IMR-90 (cell line): ENCODE measurements at regions not wholly inside any gene's neighbourhood (a gene's known extent, or its start where the extent isn't known, plus 50 kb on each side); places are given as distances from the start of the nearest gene placed in this dataset.

Experiments
- ATAC-seq: fragments of 200-7000 bp; cut with Tn5 transposase; 2 replicates; pipeline ENCODE4 v1.9.1; 2020; ENCODE audit warnings: low read depth, mild to moderate bottlenecking, moderate library complexity
- BruUV-seq: library from RNA; stranded (reverse); fragments of 400-500 nt; replicated peaks from 2 replicates; lab custom pipeline; 2021; lab: Mats Ljungman, UMichigan
- CTCF ChIA-PET: fragments of 300-600 bp; formaldehyde crosslinking; extraction: SDS; loops from one replicate; lab custom pipeline; 2021; ENCODE audit warnings: antibody characterized with exemption; lab: Yijun Ruan, JAX
- POLR2A ChIA-PET: fragments of 300-600 bp; sonication (Branson Sonifier 250); formaldehyde crosslinking; loops from one replicate; lab custom pipeline; 2022; ENCODE audit warnings: antibody characterized with exemption; ENCODE audit not compliant: unreplicated experiment; lab: Charles Lee
- DNase-seq: peaks from one replicate; pipeline ENCODE4 v3.0.0; 2013
- H2AFZ ChIP-seq: replicated peaks from 2 replicates; pipeline ENCODE3; 2013; ENCODE audit warnings: low read length, mild to moderate bottlenecking; ENCODE audit not compliant: poor library complexity
- H2AK5ac ChIP-seq: 2 replicates; pipeline ENCODE4 v1.6.1; 2013; ENCODE audit warnings: low read depth, low read length, inconsistent platforms
- H2AK9ac ChIP-seq: replicated peaks from 2 replicates; pipeline ENCODE3; 2013; ENCODE audit warnings: mild to moderate bottlenecking, low read depth, low read length, moderate library complexity; ENCODE audit not compliant: poor library complexity
- H2BK120ac ChIP-seq: 2 replicates; pipeline ENCODE4 v1.6.1; 2013; ENCODE audit warnings: low read depth, low read length, inconsistent platforms
- H2BK15ac ChIP-seq: 3 replicates; pipeline ENCODE4 v1.6.1; 2013; ENCODE audit warnings: low read depth, low read length, inconsistent platforms
- H2BK20ac ChIP-seq: 2 replicates; pipeline ENCODE4 v1.6.1; 2013; ENCODE audit warnings: low read depth, mild to moderate bottlenecking, inconsistent platforms, low read length, moderate library complexity
- H2BK5ac ChIP-seq: 2 replicates; pipeline ENCODE4 v1.6.1; 2013; ENCODE audit warnings: mild to moderate bottlenecking, low read depth, low read length, inconsistent platforms; ENCODE audit not compliant: poor library complexity, severe bottlenecking
- H3K14ac ChIP-seq: replicated peaks from 2 replicates; pipeline ENCODE4 v1.6.1; 2013; ENCODE audit warnings: low read depth, low read length, inconsistent platforms
- H3K18ac ChIP-seq: 2 replicates; pipeline ENCODE4 v1.6.1; 2013; ENCODE audit warnings: low read depth, low read length, control low read depth
- H3K23ac ChIP-seq: 2 replicates; pipeline ENCODE4 v1.6.1; 2013; ENCODE audit warnings: low read depth, low read length, inconsistent platforms
- H3K27ac ChIP-seq: 2 replicates; pipeline ENCODE4 v1.5.1; 2013; ENCODE audit warnings: mild to moderate bottlenecking, control low read depth, low read length; ENCODE audit not compliant: insufficient read depth
- H3K27me3 ChIP-seq: 2 replicates; pipeline ENCODE4 v1.6.1; 2013; ENCODE audit warnings: low read length; ENCODE audit not compliant: control insufficient read depth, insufficient read depth
- H3K36me3 ChIP-seq: 2 replicates; pipeline ENCODE4 v1.6.1; 2013; ENCODE audit warnings: low read length, mixed read lengths; ENCODE audit not compliant: control insufficient read depth, insufficient read depth
- H3K4ac ChIP-seq: 2 replicates; pipeline ENCODE4 v1.6.1; 2013; ENCODE audit warnings: low read depth, low read length, inconsistent platforms
- H3K4me1 ChIP-seq: 2 replicates; pipeline ENCODE4 v1.6.1; 2013; ENCODE audit warnings: low read length, mixed read lengths; ENCODE audit not compliant: control insufficient read depth, insufficient read depth
- H3K4me2 ChIP-seq: 2 replicates; pipeline ENCODE4 v1.6.1; 2013; ENCODE audit warnings: low read depth, mild to moderate bottlenecking, control low read depth, low read length, moderate library complexity
- H3K4me3 ChIP-seq: 2 replicates; pipeline ENCODE4 v1.5.1; 2013; ENCODE audit warnings: low read depth, mild to moderate bottlenecking, control low read depth, low read length, moderate library complexity; ENCODE audit not compliant: insufficient read depth
- H3K56ac ChIP-seq: 2 replicates; pipeline ENCODE4 v1.6.1; 2013; ENCODE audit warnings: low read length, inconsistent platforms; ENCODE audit not compliant: insufficient read depth; ENCODE audit errors: extremely low read depth
- H3K79me1 ChIP-seq, 2 experiments: 2 replicates each; pipeline ENCODE4 v1.6.1; 2013; ENCODE audit warnings: low read length in 2 of 2, inconsistent platforms in 1 of 2, low read depth in 1 of 2
- H3K9ac ChIP-seq: 2 replicates; pipeline ENCODE4 v1.6.1; 2013; ENCODE audit warnings: low read depth, low read length, control low read depth
- H3K9me1 ChIP-seq: 2 replicates; pipeline ENCODE4 v1.6.1; 2013; ENCODE audit warnings: low read length, inconsistent platforms; ENCODE audit not compliant: insufficient read depth
- H3K9me3 ChIP-seq: 2 replicates; pipeline ENCODE4 v1.6.1; 2013; ENCODE audit warnings: low read length; ENCODE audit not compliant: control insufficient read depth, insufficient read depth
- H4K20me1 ChIP-seq: 2 replicates; pipeline ENCODE4 v1.6.1; 2013; ENCODE audit warnings: low read length, inconsistent platforms; ENCODE audit not compliant: insufficient read depth
- H4K5ac ChIP-seq: 2 replicates; pipeline ENCODE4 v1.6.1; 2013; ENCODE audit warnings: mild to moderate bottlenecking, low read depth, low read length, control low read depth
- H4K8ac ChIP-seq, 2 experiments: 2 replicates each; pipeline ENCODE4 v1.6.1; 2013; ENCODE audit warnings: low read depth in 2 of 2, low read length in 2 of 2, control low read depth in 1 of 2, inconsistent platforms in 1 of 2
- H4K91ac ChIP-seq: 2 replicates; pipeline ENCODE4 v1.6.1; 2013; ENCODE audit warnings: low read depth, low read length, inconsistent platforms; ENCODE audit not compliant: insufficient read depth
- BHLHE40 ChIP-seq: fragments of 150-350 bp; IDR thresholded peaks from 2 replicates; pipeline ENCODE4 v1.6.1; 2016; ENCODE audit warnings: mild to moderate bottlenecking, low read depth, low read length
- CEBPB ChIP-seq: IDR thresholded peaks from 2 replicates; pipeline ENCODE4 v1.6.1; 2012; ENCODE audit warnings: low read depth, low read length, improper control_type of control experiment
- CHD1 ChIP-seq: IDR thresholded peaks from 2 replicates; pipeline ENCODE4 v1.6.1; 2012; ENCODE audit warnings: low read depth, low read length, improper control_type of control experiment
- MAFK ChIP-seq: IDR thresholded peaks from 2 replicates; pipeline ENCODE4 v1.6.1; 2012; ENCODE audit warnings: low read depth, low read length, improper control_type of control experiment
- MAZ ChIP-seq: IDR thresholded peaks from 2 replicates; pipeline ENCODE4 v1.6.1; 2012; ENCODE audit warnings: low read depth, mild to moderate bottlenecking, low read length, improper control_type of control experiment, moderate library complexity, borderline replicate concordance
- WGBS, 2 experiments: methylation state at CpG; one replicate each; pipeline versions ENCODE4 v1.1.5 to v1.1.7; 2013; ENCODE audit warnings: missing lambda C conversion rate in 2 of 2; ENCODE audit not compliant: insufficient read length in 1 of 2; ENCODE audit errors: extremely low coverage in 2 of 2; 5-methylcytosine and 5-hydroxymethylcytosine counted together
- dilution Hi-C: fragments of 300-500 bp; cut with HindIII; formaldehyde crosslinking; loops from one replicate; pipeline ENCODE4 v1.14.3; 2018; ENCODE audit warnings: low sequenced_read_pairs; ENCODE audit not compliant: unreplicated experiment
- in situ Hi-C: fragments of 300-500 bp; cut with MboI; formaldehyde crosslinking; loops from 3 replicates; pipeline ENCODE4 v1.14.3; 2019; ENCODE audit warnings: low sequenced_read_pairs, inconsistent platforms, mixed read lengths
- intact Hi-C: fragments of 100-400 bp; cut with micrococcal nuclease; formaldehyde crosslinking; loops from 2 replicates; pipeline ENCODE4 v1.10.0; 2022
- TF ChIP-seq, protein P1 (sequence below): conservative IDR thresholded peaks from 2 replicates; pipeline ENCODE4 v1.5.1; 2012; ENCODE audit warnings: mild to moderate bottlenecking, low read depth, low read length, improper control_type of control experiment

DNA sequence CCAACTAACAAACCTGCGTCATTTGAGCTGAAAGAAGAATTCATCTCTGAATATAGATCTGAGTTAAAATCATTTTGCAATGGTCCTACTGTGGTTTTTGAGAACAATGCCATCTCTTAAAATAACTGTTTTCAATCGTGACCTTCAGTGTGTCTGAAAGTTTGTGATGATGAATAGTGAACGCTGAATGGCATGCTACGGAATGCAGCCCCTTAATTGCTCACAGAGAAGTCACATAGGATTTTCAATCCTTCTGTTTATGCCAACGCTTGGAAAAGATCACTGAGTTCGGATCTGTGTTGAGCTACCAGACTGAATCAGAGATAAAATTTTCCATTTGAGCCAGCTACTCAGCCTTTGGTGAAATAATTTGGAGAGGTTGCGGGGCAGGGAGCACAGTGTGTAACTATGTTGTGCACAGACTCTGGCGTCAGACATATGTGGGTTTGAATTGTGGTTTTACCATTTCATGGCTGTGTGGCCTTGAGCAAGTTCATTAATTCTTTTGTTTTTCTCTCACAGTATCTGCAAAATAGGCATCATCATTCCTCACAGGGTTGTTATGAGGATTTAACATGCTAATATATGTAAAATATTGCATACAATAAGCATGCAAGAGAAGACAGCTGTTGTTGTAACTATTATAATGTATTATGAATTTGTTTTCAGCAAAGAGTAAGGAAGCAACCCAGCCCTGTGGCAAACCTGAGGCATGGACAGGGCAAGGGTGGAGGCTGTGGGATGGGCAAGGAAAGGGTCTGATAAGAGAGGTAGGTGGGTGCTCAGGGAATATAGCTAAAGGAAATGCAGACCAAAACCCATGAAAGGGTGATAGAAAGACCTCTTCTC is 679.9 kb downstream of the KCNA4 start:
- Histone ChIP-seq H3K9me3 (no peaks in the 10 kb centered on the region), H3K23ac (peak overlapping the region; percentile 90), H3K4me3 (no peak overlapping the region), H2AK9ac (no peak overlapping the region), H3K56ac (peak overlapping the region; percentile 67), H3K79me1 (peaks cover 0 to 6% of the 10 kb centered on the region in 2 experiments; a peak in 1 of 4 replicates), H2AK5ac (peak overlapping the region; percentile 90), H2BK15ac (peak overlapping the region; percentile 68), H4K91ac (peak overlapping the region; percentile 97), H4K8ac (peak overlapping the region; percentile 82 to 85), H2BK20ac (peak overlapping the region; percentile 89), H3K4me2 (peak overlapping the region; percentile 77; the same call in 1 of the 2 replicates), H3K27ac (peak overlapping the region; percentile 81), H3K4ac (peak overlapping the region; percentile 93), H3K14ac (peak overlapping the region; percentile 67), H3K9ac (peak overlapping the region; percentile 76; the same call in 1 of the 2 replicates), H4K20me1 (no peaks in the 10 kb centered on the region), H3K4me1 (peaks cover 10% of the 10 kb centered on the region), H3K27me3 (no peaks in the 10 kb centered on the region), H2BK120ac (peak overlapping the region; percentile 78), H4K5ac (peak overlapping the region; percentile 13), H2AFZ (peak overlapping the region; percentile 79), H3K18ac (peak overlapping the region; percentile 65), H3K9me1 (no peaks in the 10 kb centered on the region; the same call in 1 of the 2 replicates), H3K36me3 (no peaks in the 10 kb centered on the region), H2BK5ac (peak overlapping the region; percentile 98)
- WGBS, 2 experiments: 10% methylated on average over 2 of the region's 8 CpGs; no CpG with 5 or more reads in 1 of the 2 experiments
- peak; percentile 51 for ATAC-seq
- ChIA-PET CTCF (interaction anchor here (0.6 kb wide), 1 partner anchor 174 kb away, joined by 4 read pairs; no protein-coding TSS in a partner anchor), POLR2A (no interaction called here)
- in situ Hi-C loops: loop anchor here (10.0 to 25.0 kb wide), 5 partner anchors 502 to 1825 kb away; partner anchors contain the start of genes KIF18A, LIN7C and METTL15
- TF ChIP-seq MAZ (no peak), CEBPB (peak; percentile 39; the same call in 1 of the 2 replicates), CHD1 (no peak), MAFK (no peak), BHLHE40 (peak; percentile 38)
- TF ChIP-seq, protein P1, sequence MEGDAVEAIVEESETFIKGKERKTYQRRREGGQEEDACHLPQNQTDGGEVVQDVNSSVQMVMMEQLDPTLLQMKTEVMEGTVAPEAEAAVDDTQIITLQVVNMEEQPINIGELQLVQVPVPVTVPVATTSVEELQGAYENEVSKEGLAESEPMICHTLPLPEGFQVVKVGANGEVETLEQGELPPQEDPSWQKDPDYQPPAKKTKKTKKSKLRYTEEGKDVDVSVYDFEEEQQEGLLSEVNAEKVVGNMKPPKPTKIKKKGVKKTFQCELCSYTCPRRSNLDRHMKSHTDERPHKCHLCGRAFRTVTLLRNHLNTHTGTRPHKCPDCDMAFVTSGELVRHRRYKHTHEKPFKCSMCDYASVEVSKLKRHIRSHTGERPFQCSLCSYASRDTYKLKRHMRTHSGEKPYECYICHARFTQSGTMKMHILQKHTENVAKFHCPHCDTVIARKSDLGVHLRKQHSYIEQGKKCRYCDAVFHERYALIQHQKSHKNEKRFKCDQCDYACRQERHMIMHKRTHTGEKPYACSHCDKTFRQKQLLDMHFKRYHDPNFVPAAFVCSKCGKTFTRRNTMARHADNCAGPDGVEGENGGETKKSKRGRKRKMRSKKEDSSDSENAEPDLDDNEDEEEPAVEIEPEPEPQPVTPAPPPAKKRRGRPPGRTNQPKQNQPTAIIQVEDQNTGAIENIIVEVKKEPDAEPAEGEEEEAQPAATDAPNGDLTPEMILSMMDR: no peak
- BruUV-seq: no TSS peak
- dilution Hi-C loops: no loop called here
- peak; percentile 83 for DNase-seq
- intact Hi-C loops: loop anchor here (10.0 kb wide), 4 partner anchors 992 to 1832 kb away; partner anchors contain the start of gene LIN7C
